Fibroblast of villous mesenchyme (primary cell): ENCODE measurements at regions not wholly inside any gene's neighbourhood (a gene's known extent, or its start where the extent isn't known, plus 50 kb on each side); places are given as distances from the start of the nearest gene placed in this dataset.
A peak's percentile ranks its signal among the peaks of the same experiment; 100 is the strongest.

Source experiments
- DNase-seq: peaks from one replicate; pipeline ENCODE4 v3.0.0-alpha.2; 2010; ENCODE audit warnings: low read depth
- H3K4me3 ChIP-seq: 2 replicates; pipeline ENCODE4 v1.5.1; 2011; ENCODE audit warnings: low read depth, mild to moderate bottlenecking, low read length
- TF ChIP-seq, protein P1 (sequence below): IDR thresholded peaks from 2 replicates; pipeline ENCODE4 v1.5.1; 2012; ENCODE audit warnings: low read depth, mild to moderate bottlenecking, low read length; ENCODE audit not compliant: insufficient read depth

DNA sequence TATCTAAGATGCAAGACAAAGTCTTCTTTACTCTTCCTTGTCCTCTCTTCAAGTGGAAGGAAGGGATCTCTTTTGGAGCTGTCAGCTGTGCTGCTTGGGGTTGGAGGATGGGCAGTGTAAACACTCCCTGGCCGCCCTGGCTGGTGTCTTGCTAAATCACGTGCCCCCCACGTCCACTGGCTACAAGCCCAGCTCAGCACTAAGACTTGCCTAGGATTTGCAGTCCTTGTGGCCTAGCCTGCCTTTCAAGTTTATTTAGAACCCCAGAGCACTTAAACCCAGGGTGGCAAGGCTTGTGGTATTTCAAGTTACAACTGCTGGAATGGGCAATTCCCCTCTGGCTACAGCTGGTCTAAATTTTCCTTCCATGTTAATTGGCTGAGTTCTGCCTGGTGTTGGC is 272.4 kb upstream of the MYO3A start:
- TF ChIP-seq, protein P1, sequence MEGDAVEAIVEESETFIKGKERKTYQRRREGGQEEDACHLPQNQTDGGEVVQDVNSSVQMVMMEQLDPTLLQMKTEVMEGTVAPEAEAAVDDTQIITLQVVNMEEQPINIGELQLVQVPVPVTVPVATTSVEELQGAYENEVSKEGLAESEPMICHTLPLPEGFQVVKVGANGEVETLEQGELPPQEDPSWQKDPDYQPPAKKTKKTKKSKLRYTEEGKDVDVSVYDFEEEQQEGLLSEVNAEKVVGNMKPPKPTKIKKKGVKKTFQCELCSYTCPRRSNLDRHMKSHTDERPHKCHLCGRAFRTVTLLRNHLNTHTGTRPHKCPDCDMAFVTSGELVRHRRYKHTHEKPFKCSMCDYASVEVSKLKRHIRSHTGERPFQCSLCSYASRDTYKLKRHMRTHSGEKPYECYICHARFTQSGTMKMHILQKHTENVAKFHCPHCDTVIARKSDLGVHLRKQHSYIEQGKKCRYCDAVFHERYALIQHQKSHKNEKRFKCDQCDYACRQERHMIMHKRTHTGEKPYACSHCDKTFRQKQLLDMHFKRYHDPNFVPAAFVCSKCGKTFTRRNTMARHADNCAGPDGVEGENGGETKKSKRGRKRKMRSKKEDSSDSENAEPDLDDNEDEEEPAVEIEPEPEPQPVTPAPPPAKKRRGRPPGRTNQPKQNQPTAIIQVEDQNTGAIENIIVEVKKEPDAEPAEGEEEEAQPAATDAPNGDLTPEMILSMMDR: no peak
- DNase-seq: peak; percentile 79
- no peak overlapping the region for H3K4me3 ChIP-seq

DNA sequence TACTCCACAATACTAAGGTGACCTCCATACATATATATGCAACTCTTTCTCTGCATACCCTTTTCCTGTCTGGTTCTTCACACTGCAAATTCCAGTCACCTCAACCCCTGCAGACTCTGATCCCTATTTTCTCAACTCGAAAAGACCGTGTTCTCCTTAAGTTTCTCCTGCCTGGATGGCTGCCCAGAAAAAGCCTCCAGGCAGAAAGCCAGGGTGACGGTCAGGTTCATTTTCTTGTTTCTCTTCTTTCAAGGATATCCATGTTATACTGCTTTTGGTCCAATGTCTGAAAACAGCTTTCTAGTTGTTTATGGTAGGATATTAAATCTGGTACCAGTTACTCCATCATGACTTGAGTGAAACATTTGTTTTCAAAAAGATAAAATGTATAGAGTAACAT is 267.8 kb upstream of the MYO3A start:
- peak; percentile 27 for DNase-seq
- H3K4me3 ChIP-seq: no peak overlapping the region
- TF ChIP-seq, protein P1: no peak

DNA sequence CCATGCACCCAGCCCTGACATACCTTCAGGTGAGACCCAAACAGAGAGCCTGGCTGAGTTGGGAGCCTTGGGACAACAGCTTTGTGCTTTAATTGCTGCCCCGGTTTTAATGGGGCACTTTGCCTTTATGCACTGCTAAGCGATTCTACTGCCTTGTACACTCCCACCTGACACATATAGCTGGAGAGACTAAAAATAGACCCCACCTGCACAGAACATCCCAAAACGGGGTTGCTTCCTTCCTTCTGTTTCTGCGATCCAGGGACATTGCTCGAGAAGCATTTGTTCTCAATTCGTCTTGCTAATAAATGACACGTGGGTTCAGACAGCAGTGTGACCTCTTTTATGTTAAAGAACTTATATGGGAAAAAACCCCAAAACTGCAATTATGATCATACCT is 258.8 kb upstream of the MYO3A start:
- TF ChIP-seq, protein P1: no peak
- H3K4me3 ChIP-seq: no peak overlapping the region
- DNase-seq: no peak

DNA sequence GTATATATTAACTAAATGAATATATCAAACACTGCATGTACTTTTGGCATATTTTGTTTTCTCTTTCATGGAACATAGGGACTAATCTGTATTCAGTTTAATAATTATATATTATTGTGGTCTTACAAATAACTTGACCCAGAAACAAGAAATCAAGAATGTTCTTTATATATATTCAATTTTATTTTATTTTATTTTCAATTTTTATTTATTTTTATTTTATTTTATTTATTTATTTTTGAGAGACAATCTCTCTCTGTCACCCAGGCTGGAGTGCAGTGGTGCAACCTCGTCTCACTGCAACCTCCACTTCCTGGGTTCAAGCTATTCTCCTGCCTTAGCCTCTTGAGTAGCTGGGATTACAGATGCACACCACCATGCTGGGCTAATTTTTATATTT is 258.4 kb upstream of the MYO3A start:
- TF ChIP-seq, protein P1: no peak
- no peak overlapping the region for H3K4me3 ChIP-seq

DNA sequence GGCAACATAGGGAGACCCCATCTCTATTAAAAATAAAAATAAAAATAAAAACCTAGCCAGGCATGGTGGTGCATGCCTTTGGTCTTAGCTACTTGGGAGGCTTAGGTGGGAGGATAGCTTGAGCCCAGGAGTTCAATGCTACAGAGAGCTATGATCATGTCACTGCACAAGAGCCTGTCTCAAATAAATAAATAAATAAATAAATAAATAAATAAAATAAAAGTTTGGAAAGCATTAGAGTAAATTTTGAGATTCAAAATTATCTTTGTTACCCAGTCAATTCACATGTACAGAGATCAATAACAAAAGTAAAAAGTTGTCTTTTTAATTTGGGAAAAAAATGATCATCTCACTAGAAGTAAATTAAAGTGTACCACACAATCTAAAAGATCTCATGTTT is 255.8 kb upstream of the MYO3A start:
- no peak for DNase-seq
- H3K4me3 ChIP-seq: no peak overlapping the region
- TF ChIP-seq, protein P1: no peak

More for the DNA sequence above, 258.4 kb upstream of the MYO3A start:
- DNase-seq: no peak

DNA sequence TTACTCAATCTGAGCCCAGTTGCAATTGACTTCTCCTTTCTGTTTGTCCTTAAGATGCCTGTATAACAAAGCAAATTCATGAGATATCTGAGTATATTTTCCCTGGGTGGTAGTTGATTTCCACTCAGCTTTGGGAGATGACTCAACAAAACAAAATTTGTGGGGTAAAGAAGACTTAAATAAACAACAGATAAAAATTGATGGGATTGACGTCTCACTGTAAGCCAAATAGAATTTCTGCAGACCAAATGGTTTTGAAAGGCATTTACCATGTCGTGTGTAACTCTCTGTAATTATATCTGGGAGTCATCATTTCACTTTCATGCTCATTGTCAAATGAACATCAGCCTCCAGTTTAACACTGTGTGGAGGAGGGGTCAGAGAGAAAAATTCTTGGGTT is 255.4 kb upstream of the MYO3A start:
- DNase-seq: peak; percentile 90
- TF ChIP-seq, protein P1: no peak
- no peak overlapping the region for H3K4me3 ChIP-seq

DNA sequence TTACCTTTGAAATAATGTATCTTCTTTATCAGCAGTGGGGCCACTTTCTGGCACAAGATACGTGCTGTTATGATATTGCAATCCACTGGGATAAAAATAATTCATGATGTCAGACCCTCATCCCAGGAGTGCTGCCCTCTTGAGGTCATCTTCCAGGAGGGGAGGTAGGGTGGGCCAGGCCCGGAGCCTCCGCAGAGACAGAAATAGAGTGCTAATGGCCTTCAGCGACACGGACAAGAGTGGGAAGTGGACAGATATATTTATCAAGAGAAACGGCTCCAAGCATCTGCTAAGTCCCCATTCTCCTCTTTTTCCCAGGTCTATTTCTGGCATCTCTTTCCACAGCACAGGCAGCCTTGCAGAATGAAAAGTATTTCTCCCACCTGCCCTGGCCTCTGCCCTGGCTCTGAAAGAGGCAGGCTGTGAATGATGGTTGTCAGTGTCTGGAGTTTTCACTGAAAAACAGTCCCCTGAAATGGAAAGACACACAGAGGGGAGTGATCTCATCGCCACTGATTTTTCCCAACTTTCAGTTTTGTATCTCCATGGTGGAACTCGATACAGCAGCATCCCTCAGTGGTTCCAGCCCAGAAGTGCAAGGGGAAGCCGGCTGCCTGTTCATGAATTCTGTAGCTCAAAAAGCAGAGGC is 251.7 kb upstream of the MYO3A start:
- peak overlapping the region; percentile 19 for H3K4me3 ChIP-seq
- TF ChIP-seq, protein P1: peak; percentile 82
- DNase-seq: peak; percentile 63
